Right lobe of liver (tissue), 4 donors: ENCODE measurements at regions not wholly inside any gene's neighbourhood (a gene's known extent, or its start where the extent isn't known, plus 50 kb on each side); places are given as distances from the start of the nearest gene placed in this dataset.

Source experiments
- CTCF ChIP-seq, 4 donors: fragments of 200-600 bp in 3 of 4; fragments of 450-650 bp in 1 of 4; IDR thresholded peaks; one replicate each; pipeline versions ENCODE4 v1.5.1 to v1.8.0; 2016 to 2022; ENCODE audit warnings: antibody characterized with exemption in 4 of 4, mild to moderate bottlenecking in 2 of 4
- POLR2A ChIP-seq: fragments of 450-650 bp; IDR thresholded peaks from one replicate; pipeline ENCODE4 v1.6.1; 2017; ENCODE audit warnings: antibody characterized with exemption, mild to moderate bottlenecking
- donor health status: DM: no; HTN: no; CAD: no.
- donor health status: DM: no; HTN: no; CAD: no.
- donor health status: DM: no; HTN: yes; CAD: no.

- TF ChIP-seq CTCF (IDR thresholded peaks at IDR 0.05) (no peak), POLR2A (no peak)
Measured at GRCh38 chr2:60214626-60214875, 338.9 kb downstream of the BCL11A start.
